Activated CD8-positive, alpha-beta T cell treated with anti-CD3 and anti-CD28 coated beads, Interleukin-2, amount 10 ng/mL, durations not matched to agents 7 days and 5 days (primary cell): ENCODE measurements at regions not wholly inside any gene's neighbourhood (a gene's known extent, or its start where the extent isn't known, plus 50 kb on each side); places are given as distances from the start of the nearest gene placed in this dataset.

ENCODE experiments used
- ATAC-seq: fragments of 150-1000 bp; cut with Tn5 transposase; one replicate; pipeline ENCODE4 v1.10.0; 2021; ENCODE audit warnings: moderate library complexity
- CTCF ChIA-PET: fragments of 350-600 bp; sonication (Branson Sonifier 250); formaldehyde crosslinking; loops from one replicate; lab custom pipeline; 2021; ENCODE audit warnings: antibody characterized with exemption; lab: Charles Lee
- POLR2A ChIA-PET: fragments of 350-600 bp; sonication (Branson Sonifier 250); formaldehyde crosslinking; loops from one replicate; lab custom pipeline; 2021; ENCODE audit warnings: antibody characterized with exemption; lab: Charles Lee
- DNase-seq: peaks from one replicate; pipeline ENCODE4 v3.0.0-alpha.2; 2020
- H3K27ac Mint-ChIP-seq: one replicate; pipeline ENCODE4 v1.8.0; 2021; ENCODE audit warnings: mild to moderate bottlenecking, mixed read lengths
- H3K27me3 Mint-ChIP-seq: one replicate; pipeline ENCODE4 v1.8.0; 2021; ENCODE audit warnings: low read depth, mixed read lengths
- H3K36me3 Mint-ChIP-seq: one replicate; pipeline ENCODE4 v1.8.0; 2021; ENCODE audit warnings: low read depth, mixed read lengths
- H3K4me1 Mint-ChIP-seq: one replicate; pipeline ENCODE4 v1.8.0; 2021; ENCODE audit warnings: low read depth, mixed read lengths
- H3K4me3 Mint-ChIP-seq: one replicate; pipeline ENCODE4 v1.8.0; 2021; ENCODE audit warnings: mild to moderate bottlenecking, mixed read lengths
- H3K9me3 Mint-ChIP-seq: one replicate; pipeline ENCODE4 v1.8.0; 2022; ENCODE audit warnings: mixed read lengths; ENCODE audit not compliant: insufficient read depth

GRCh38 chr2:161032635-161033034 is 127.6 kb upstream of the TANK start:
- Mint-ChIP-seq H3K27ac (no peak overlapping the region), H3K36me3 (peaks cover 9% of the 10 kb centered on the region), H3K9me3 (peaks cover 4% of the 10 kb centered on the region), H3K27me3 (peaks cover 10% of the 10 kb centered on the region), H3K4me1 (peaks cover 5% of the 10 kb centered on the region), H3K4me3 (no peak overlapping the region)
- DNase-seq (no peak), ATAC-seq (no peak)
- CTCF ChIA-PET = interaction anchor here (0.8 to 1.5 kb wide), 2 partner anchors 13 to 30 kb away, joined by 3 to 4 read pairs; no protein-coding TSS in a partner anchor
- POLR2A ChIA-PET = no interaction called here

GRCh38 chr2:161033059-161033660 is 127.1 kb upstream of the TANK start:
- no peak for DNase-seq
- no peak for ATAC-seq
- POLR2A ChIA-PET = no interaction called here
- H3K4me1 Mint-ChIP-seq = peaks cover 5% of the 10 kb centered on the region
- no peak overlapping the region for H3K4me3 Mint-ChIP-seq
- CTCF ChIA-PET = interaction anchor here (0.8 to 1.5 kb wide), 2 partner anchors 13 to 30 kb away, joined by 3 to 4 read pairs; no protein-coding TSS in a partner anchor
- H3K9me3 Mint-ChIP-seq = peaks cover 4% of the 10 kb centered on the region
- peaks cover 9% of the 10 kb centered on the region for H3K36me3 Mint-ChIP-seq
- no peak overlapping the region for H3K27ac Mint-ChIP-seq
- H3K27me3 Mint-ChIP-seq = peaks cover 12% of the 10 kb centered on the region

- DNase-seq = no peak
- no peak for ATAC-seq
- no peak overlapping the region for H3K4me3 Mint-ChIP-seq
- no peak overlapping the region for H3K27ac Mint-ChIP-seq
- ChIA-PET POLR2A (no interaction called here), CTCF (interaction anchor here (1.4 kb wide), 1 partner anchor 27 kb away, joined by 3 read pairs; no protein-coding TSS in a partner anchor)
- no peaks in the 10 kb centered on the region for H3K36me3 Mint-ChIP-seq
- no peaks in the 10 kb centered on the region for H3K9me3 Mint-ChIP-seq
- peaks cover 23% of the 10 kb centered on the region for H3K27me3 Mint-ChIP-seq
- H3K4me1 Mint-ChIP-seq = no peaks in the 10 kb centered on the region
Measured at GRCh38 chr2:161036926-161037325, 123.3 kb upstream of the TANK start.

GRCh38 chr2:161039071-161039470 is 121.2 kb upstream of the TANK start:
- no peaks in the 10 kb centered on the region for H3K9me3 Mint-ChIP-seq
- no peak for ATAC-seq
- ChIA-PET POLR2A (no interaction called here), CTCF (no interaction called here)
- no peak overlapping the region for H3K4me3 Mint-ChIP-seq
- H3K27me3 Mint-ChIP-seq = peaks cover 31% of the 10 kb centered on the region
- H3K4me1 Mint-ChIP-seq = no peaks in the 10 kb centered on the region
- H3K36me3 Mint-ChIP-seq = no peaks in the 10 kb centered on the region
- H3K27ac Mint-ChIP-seq = no peak overlapping the region
- DNase-seq = no peak

GRCh38 chr2:161041356-161041755 is 118.9 kb upstream of the TANK start:
- Mint-ChIP-seq H3K4me1 (no peaks in the 10 kb centered on the region), H3K36me3 (no peaks in the 10 kb centered on the region), H3K27ac (no peak overlapping the region), H3K9me3 (no peaks in the 10 kb centered on the region), H3K4me3 (no peak overlapping the region), H3K27me3 (peaks cover 35% of the 10 kb centered on the region)
- ATAC-seq = no peak
- ChIA-PET CTCF (interaction anchor here (1.8 kb wide), 1 partner anchor 22 kb away, joined by 8 read pairs; no protein-coding TSS in a partner anchor), POLR2A (no interaction called here)
- DNase-seq = no peak

GRCh38 chr2:161042990-161043625 is 117.1 kb upstream of the TANK start:
- H3K4me3 Mint-ChIP-seq = no peak overlapping the region
- H3K9me3 Mint-ChIP-seq = no peaks in the 10 kb centered on the region
- H3K36me3 Mint-ChIP-seq = no peaks in the 10 kb centered on the region
- H3K27ac Mint-ChIP-seq = no peak overlapping the region
- DNase-seq (no peak), ATAC-seq (no peak)
- CTCF ChIA-PET = interaction anchor here (1.0 kb wide), 1 partner anchor 21 kb away, joined by 3 read pairs; no protein-coding TSS in a partner anchor
- H3K27me3 Mint-ChIP-seq = peaks cover 40% of the 10 kb centered on the region
- POLR2A ChIA-PET = no interaction called here
- no peaks in the 10 kb centered on the region for H3K4me1 Mint-ChIP-seq

- Mint-ChIP-seq H3K27ac (no peak overlapping the region), H3K4me3 (no peak overlapping the region), H3K4me1 (no peaks in the 10 kb centered on the region), H3K9me3 (no peaks in the 10 kb centered on the region), H3K27me3 (peaks cover 38% of the 10 kb centered on the region), H3K36me3 (no peaks in the 10 kb centered on the region)
- DNase-seq = no peak
- no peak for ATAC-seq
- ChIA-PET CTCF (no interaction called here), POLR2A (no interaction called here)
Measured at GRCh38 chr2:161044095-161044865, 115.9 kb upstream of the TANK start.

GRCh38 chr2:161044921-161045320 is 115.3 kb upstream of the TANK start:
- peaks cover 43% of the 10 kb centered on the region for H3K27me3 Mint-ChIP-seq
- DNase-seq = no peak
- H3K4me3 Mint-ChIP-seq = no peak overlapping the region
- no peak for ATAC-seq
- CTCF ChIA-PET = no interaction called here
- no peaks in the 10 kb centered on the region for H3K36me3 Mint-ChIP-seq
- POLR2A ChIA-PET = no interaction called here
- H3K27ac Mint-ChIP-seq = no peak overlapping the region
- no peaks in the 10 kb centered on the region for H3K4me1 Mint-ChIP-seq
- H3K9me3 Mint-ChIP-seq = no peaks in the 10 kb centered on the region

GRCh38 chr2:161045726-161046125 is 114.5 kb upstream of the TANK start:
- POLR2A ChIA-PET = no interaction called here
- ATAC-seq (no peak), DNase-seq (no peak)
- no peak overlapping the region for H3K27ac Mint-ChIP-seq
- no peaks in the 10 kb centered on the region for H3K9me3 Mint-ChIP-seq
- H3K36me3 Mint-ChIP-seq = no peaks in the 10 kb centered on the region
- peaks cover 47% of the 10 kb centered on the region for H3K27me3 Mint-ChIP-seq
- CTCF ChIA-PET = no interaction called here
- H3K4me3 Mint-ChIP-seq = no peak overlapping the region
- H3K4me1 Mint-ChIP-seq = no peaks in the 10 kb centered on the region

GRCh38 chr2:161046876-161047275 is 113.4 kb upstream of the TANK start:
- Mint-ChIP-seq H3K36me3 (no peaks in the 10 kb centered on the region), H3K9me3 (no peaks in the 10 kb centered on the region), H3K27me3 (peaks cover 49% of the 10 kb centered on the region), H3K4me3 (no peak overlapping the region), H3K4me1 (no peaks in the 10 kb centered on the region), H3K27ac (no peak overlapping the region)
- ATAC-seq (no peak), DNase-seq (no peak)
- POLR2A ChIA-PET = no interaction called here
- CTCF ChIA-PET = no interaction called here

- no peak for DNase-seq
- H3K27ac Mint-ChIP-seq = no peak overlapping the region
Measured at GRCh38 chr2:161048317-161048716, 111.9 kb upstream of the TANK start.

GRCh38 chr2:161049559-161049958 is 110.7 kb upstream of the TANK start:
- Mint-ChIP-seq H3K27me3 (peaks cover 55% of the 10 kb centered on the region), H3K36me3 (no peaks in the 10 kb centered on the region), H3K27ac (no peak overlapping the region), H3K9me3 (no peaks in the 10 kb centered on the region), H3K4me3 (no peak overlapping the region), H3K4me1 (no peaks in the 10 kb centered on the region)
- no peak for ATAC-seq
- ChIA-PET POLR2A (no interaction called here), CTCF (interaction anchor here (2.6 kb wide), 1 partner anchor 14 kb away, joined by 9 read pairs; no protein-coding TSS in a partner anchor)
- DNase-seq = no peak

More at GRCh38 chr2:161048317-161048716, 111.9 kb upstream of the TANK start:
- Mint-ChIP-seq H3K9me3 (no peaks in the 10 kb centered on the region), H3K27me3 (peaks cover 57% of the 10 kb centered on the region), H3K4me1 (no peaks in the 10 kb centered on the region), H3K36me3 (no peaks in the 10 kb centered on the region), H3K4me3 (no peak overlapping the region)
- ChIA-PET POLR2A (no interaction called here), CTCF (interaction anchor here (2.6 kb wide), 1 partner anchor 15 kb away, joined by 9 read pairs; no protein-coding TSS in a partner anchor)
- no peak for ATAC-seq
